Activated naive CD4-positive, alpha-beta T cell treated with anti-CD3 and anti-CD28 coated beads, Interleukin-2, amount 10 ng/mL, durations not matched to agents 7 days and 5 days (primary cell): ENCODE measurements at regions not wholly inside any gene's neighbourhood (a gene's known extent, or its start where the extent isn't known, plus 50 kb on each side); places are given as distances from the start of the nearest gene placed in this dataset.

Source experiments
- CTCF ChIA-PET: fragments of 350-600 bp; sonication (Branson Sonifier 250); formaldehyde crosslinking; loops from one replicate; lab custom pipeline; 2021; ENCODE audit warnings: antibody characterized with exemption; lab: Charles Lee
- DNase-seq: peaks from one replicate; pipeline ENCODE4 v3.0.0-alpha.2; 2020
- H3K27ac Mint-ChIP-seq: one replicate; pipeline ENCODE4 v1.8.0; 2021; ENCODE audit warnings: mild to moderate bottlenecking, moderate library complexity, mixed read lengths
- H3K27me3 Mint-ChIP-seq: one replicate; pipeline ENCODE4 v1.8.0; 2021; ENCODE audit warnings: mild to moderate bottlenecking, mixed read lengths
- H3K36me3 Mint-ChIP-seq: one replicate; pipeline ENCODE4 v1.8.0; 2021; ENCODE audit warnings: mixed read lengths
- H3K4me1 Mint-ChIP-seq: one replicate; pipeline ENCODE4 v1.8.0; 2021; ENCODE audit warnings: mixed read lengths
- H3K4me3 Mint-ChIP-seq: one replicate; pipeline ENCODE4 v1.8.0; 2021; ENCODE audit warnings: mild to moderate bottlenecking, moderate library complexity, mixed read lengths
- H3K9me3 Mint-ChIP-seq: one replicate; pipeline ENCODE4 v1.8.0; 2021; ENCODE audit warnings: mixed read lengths

DNA sequence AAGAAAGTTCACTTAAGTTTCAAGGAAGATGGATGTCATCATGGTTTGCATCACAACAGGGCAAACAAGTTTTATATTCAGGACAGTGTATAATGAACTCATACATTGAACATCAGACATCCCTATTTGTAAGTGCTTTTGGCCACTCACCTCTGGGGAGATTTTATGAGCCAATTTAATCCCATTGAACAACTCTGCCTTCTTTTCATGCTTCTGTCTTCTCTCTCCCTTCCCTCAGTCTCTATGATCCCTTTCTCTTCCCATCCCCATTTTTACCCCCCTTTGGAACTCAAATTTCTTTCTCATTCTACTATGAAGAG lies 234.3 kb upstream of the POU2AF2 start:
- no peak overlapping the region for H3K27ac Mint-ChIP-seq
- no peaks in the 10 kb centered on the region for H3K4me1 Mint-ChIP-seq
- no peak for DNase-seq
- CTCF ChIA-PET, result no interaction called here
- no peaks in the 10 kb centered on the region for H3K9me3 Mint-ChIP-seq
- no peak overlapping the region for H3K4me3 Mint-ChIP-seq
- no peaks in the 10 kb centered on the region for H3K36me3 Mint-ChIP-seq
- H3K27me3 Mint-ChIP-seq, result no peaks in the 10 kb centered on the region

DNA sequence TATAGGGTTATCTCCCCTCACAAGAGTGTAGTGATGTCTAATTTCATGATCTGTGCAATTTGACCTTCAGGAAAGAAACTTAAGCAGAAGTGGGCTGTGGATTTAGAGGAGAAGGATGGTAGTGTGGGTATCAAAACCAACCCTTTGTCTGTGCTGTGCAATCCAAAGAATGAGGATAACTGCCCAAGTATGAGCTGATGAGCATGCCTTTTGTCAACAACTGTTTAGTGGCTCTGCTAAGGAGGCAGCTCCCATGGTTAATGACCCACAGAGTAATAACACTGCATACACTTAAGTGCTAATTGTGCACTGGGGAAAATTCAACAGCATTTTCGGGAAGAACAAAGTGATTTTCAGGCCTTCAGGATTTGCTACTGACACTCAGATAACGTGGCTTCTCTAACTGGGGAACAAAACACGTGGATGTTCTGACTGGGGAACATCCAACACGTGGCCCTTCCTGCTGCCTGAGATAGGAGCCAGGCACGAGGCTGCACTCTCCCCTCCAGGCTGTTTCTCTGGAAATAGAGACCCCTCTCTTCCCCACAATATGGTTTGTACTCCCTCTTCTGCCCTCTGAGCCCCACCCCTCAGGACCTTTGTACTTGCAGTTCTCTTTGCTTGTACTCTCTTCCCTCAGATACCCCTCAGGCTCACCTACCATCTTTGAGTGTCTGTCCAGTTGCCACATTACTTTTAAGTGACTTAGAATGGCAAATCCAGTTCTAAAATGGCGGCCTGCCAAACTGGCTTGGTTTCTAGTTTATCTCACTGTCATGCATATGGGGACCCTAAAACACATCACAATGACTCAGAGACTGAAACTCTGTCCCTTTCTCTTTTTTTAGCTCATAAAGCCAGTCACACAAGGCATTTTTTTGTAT lies 234.9 kb upstream of the POU2AF2 start:
- Mint-ChIP-seq H3K27me3 (no peaks in the 10 kb centered on the region), H3K9me3 (no peaks in the 10 kb centered on the region), H3K4me1 (no peaks in the 10 kb centered on the region), H3K4me3 (no peak overlapping the region), H3K27ac (no peak overlapping the region), H3K36me3 (no peaks in the 10 kb centered on the region)
- no peak for DNase-seq
- CTCF ChIA-PET, result no interaction called here

DNA sequence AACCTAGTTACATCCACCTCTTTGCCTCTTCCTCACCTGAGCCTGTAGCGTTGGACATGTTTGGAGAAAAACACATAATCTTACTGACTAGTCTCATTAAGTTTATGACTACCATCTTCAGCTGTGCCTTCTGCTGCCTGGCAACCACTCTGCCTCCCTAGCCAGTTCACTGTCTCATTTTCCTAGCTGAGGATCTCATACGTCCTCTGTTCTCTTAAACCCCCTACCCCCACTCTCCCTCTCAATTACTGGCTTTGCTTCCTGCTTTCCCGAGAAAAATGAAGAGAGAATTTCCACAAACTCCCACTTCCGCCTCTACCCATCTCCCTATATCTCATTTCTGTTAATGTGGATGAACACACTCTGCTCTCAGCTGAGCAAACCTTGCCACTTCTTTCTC lies 239.3 kb upstream of the POU2AF2 start:
- Mint-ChIP-seq H3K4me3 (no peak overlapping the region), H3K36me3 (no peaks in the 10 kb centered on the region), H3K27ac (no peak overlapping the region), H3K27me3 (no peaks in the 10 kb centered on the region), H3K9me3 (no peaks in the 10 kb centered on the region), H3K4me1 (no peaks in the 10 kb centered on the region)
- DNase-seq, result no peak
- CTCF ChIA-PET, result no interaction called here

DNA sequence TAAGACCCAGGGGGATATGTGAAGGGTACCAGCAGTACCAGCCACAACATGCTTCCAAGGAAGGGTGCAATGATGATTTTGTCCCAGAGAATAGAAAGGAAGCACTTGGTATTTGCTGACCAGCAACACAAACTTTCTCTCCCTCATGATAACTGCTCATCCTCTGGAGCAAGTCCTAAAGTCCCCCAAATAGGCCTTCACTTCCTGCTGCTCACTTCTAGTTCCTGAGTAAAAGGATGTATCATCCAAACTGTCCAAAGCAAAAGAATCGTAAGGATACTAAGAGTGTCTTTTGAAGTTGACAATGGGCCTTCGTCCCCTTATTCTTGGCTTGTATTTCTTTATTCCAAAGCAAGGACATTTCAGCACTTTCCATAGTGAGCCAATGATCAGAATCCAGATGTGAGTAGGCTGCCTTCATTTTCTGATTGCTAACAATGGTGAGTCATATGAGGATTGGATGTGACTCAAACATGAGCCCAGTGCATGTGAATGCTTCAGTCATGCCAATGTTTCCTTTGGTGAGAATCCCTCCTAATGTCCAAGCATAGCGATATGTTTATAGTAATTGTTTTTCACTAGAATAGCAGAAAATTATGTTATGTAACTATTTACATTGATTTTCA lies 243.4 kb upstream of the POU2AF2 start:
- no peaks in the 10 kb centered on the region for H3K36me3 Mint-ChIP-seq
- H3K27ac Mint-ChIP-seq, result no peak overlapping the region
- no peak for DNase-seq

DNA sequence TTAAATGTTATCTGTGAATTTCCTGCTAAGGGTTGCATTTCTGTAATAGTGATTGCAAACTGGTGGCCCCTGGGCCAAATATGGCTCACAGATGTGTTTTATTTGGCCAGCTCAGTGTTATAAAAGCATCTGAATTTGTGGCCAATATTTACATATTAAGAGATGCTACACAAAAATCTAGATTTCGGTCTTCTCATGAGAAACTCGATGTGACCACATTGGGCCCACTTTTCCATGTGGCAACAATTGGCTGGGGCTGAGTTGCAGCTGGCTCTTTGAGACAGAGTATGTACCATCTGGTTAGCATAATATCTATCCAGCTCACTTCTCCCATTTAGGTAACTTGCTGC lies 244.5 kb upstream of the POU2AF2 start:
- H3K36me3 Mint-ChIP-seq, result no peaks in the 10 kb centered on the region
- H3K4me1 Mint-ChIP-seq, result no peaks in the 10 kb centered on the region
- H3K27ac Mint-ChIP-seq, result no peak overlapping the region
- no peak overlapping the region for H3K4me3 Mint-ChIP-seq
- CTCF ChIA-PET, result no interaction called here
- no peaks in the 10 kb centered on the region for H3K9me3 Mint-ChIP-seq
- no peaks in the 10 kb centered on the region for H3K27me3 Mint-ChIP-seq
- DNase-seq, result no peak

More for the DNA sequence above, 243.4 kb upstream of the POU2AF2 start:
- Mint-ChIP-seq H3K27me3 (no peaks in the 10 kb centered on the region), H3K4me1 (no peaks in the 10 kb centered on the region), H3K4me3 (no peak overlapping the region), H3K9me3 (no peaks in the 10 kb centered on the region)
- CTCF ChIA-PET, result no interaction called here

DNA sequence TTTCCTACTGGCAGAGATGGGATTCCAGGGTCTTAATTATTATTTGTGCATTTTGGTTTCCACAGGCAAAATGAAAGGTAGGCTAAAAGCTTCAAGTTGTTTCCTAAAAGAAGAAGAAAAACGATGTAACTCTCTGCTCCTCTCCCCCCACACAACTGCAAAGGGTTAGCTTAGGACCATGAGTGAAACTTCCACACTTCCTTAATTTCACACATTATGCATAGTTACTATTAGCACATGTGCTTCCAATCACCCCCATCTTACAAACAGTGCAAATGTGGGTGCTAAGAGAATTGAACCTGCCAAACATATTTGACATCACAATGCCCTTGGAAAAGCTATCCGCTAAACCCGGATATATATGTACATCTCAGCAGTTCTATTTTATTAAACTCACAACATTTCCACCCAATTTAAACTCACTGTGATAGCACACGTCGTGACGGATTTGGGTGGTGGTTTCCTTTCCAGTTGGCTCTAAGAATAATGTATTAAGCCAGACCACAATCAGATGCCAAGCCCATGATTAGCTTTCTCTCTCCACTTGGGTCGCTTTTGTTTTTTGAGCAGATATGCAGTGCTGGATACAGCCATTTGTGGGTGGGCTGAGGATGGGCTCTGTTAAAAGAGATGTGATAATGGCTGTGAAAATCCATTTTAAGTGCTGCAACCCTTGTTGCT lies 245.0 kb upstream of the POU2AF2 start:
- no peaks in the 10 kb centered on the region for H3K36me3 Mint-ChIP-seq
- no peaks in the 10 kb centered on the region for H3K9me3 Mint-ChIP-seq
- CTCF ChIA-PET, result no interaction called here
- no peaks in the 10 kb centered on the region for H3K27me3 Mint-ChIP-seq
- no peak overlapping the region for H3K27ac Mint-ChIP-seq
- DNase-seq, result no peak
- H3K4me1 Mint-ChIP-seq, result no peaks in the 10 kb centered on the region
- no peak overlapping the region for H3K4me3 Mint-ChIP-seq

DNA sequence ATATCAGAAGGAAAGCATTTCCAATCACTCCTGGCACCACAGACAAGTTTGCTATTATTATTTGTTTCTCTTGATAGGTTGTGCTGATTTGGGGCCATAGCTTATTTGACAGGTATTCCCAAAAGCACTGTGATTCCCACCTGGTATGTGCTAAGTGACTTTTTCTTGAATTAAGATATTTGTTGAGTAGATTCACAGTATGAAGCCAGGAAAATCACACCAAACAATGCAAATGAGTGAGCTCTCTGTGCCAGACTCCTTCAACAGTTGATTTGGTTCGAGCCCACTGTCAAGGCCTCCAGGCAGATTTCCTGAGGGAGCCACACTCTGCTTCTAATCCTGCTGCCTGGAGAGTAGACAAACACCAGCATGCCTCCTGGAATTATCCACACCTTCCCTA lies 253.0 kb upstream of the POU2AF2 start:
- H3K27ac Mint-ChIP-seq, result no peak overlapping the region
- no peak overlapping the region for H3K4me3 Mint-ChIP-seq
- no peaks in the 10 kb centered on the region for H3K36me3 Mint-ChIP-seq
- DNase-seq, result no peak
- no peaks in the 10 kb centered on the region for H3K4me1 Mint-ChIP-seq
- H3K9me3 Mint-ChIP-seq, result no peaks in the 10 kb centered on the region
- CTCF ChIA-PET, result no interaction called here
- no peaks in the 10 kb centered on the region for H3K27me3 Mint-ChIP-seq

- CTCF ChIA-PET, result no interaction called here
- Mint-ChIP-seq H3K4me3 (no peak overlapping the region), H3K36me3 (no peaks in the 10 kb centered on the region), H3K4me1 (no peaks in the 10 kb centered on the region), H3K9me3 (no peaks in the 10 kb centered on the region), H3K27ac (no peak overlapping the region), H3K27me3 (no peaks in the 10 kb centered on the region)
- DNase-seq, result no peak
Observed at GRCh38 chr11:110991661-110992355, 253.7 kb upstream of the POU2AF2 start.

GRCh38 chr11:110990311-110990710 lies 255.2 kb upstream of the POU2AF2 start:
- no peaks in the 10 kb centered on the region for H3K27me3 Mint-ChIP-seq
- H3K36me3 Mint-ChIP-seq, result no peaks in the 10 kb centered on the region
- CTCF ChIA-PET, result no interaction called here
- no peaks in the 10 kb centered on the region for H3K4me1 Mint-ChIP-seq
- no peak overlapping the region for H3K4me3 Mint-ChIP-seq
- DNase-seq, result no peak
- no peaks in the 10 kb centered on the region for H3K9me3 Mint-ChIP-seq
- no peak overlapping the region for H3K27ac Mint-ChIP-seq

DNA sequence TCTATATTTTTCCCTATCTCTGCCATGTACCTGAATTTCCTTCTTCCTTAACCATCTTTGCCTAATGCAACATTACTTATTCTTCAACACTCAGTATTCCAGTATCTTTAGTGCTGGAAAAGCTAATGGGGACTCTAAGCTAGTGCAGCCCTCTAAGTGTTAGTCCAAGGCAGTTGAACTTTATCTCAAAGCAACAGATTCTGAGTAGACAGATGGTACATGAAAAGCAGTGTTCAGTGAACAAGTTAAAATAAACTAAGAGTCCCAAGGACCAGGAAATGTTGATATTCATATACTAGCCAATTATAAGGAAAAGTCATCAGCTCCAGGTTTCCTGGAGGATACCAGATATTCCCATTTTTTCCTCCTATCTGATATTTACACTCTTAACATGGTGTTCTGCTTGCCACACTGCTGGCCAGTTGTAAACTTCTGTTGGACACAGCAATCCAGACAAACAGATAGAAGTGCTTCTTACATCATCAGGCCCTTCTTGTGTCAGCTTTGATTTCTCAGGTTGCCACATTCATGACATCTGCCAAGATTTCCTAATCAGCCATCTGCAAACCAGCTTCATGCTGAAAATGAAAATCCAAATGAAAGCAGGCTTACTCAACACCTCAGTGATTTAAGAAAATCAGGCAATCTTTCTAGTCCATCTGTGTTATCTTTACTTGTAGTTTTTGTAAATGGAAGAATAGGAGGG lies 255.9 kb upstream of the POU2AF2 start:
- Mint-ChIP-seq H3K4me3 (no peak overlapping the region), H3K36me3 (no peaks in the 10 kb centered on the region), H3K9me3 (no peaks in the 10 kb centered on the region), H3K4me1 (no peaks in the 10 kb centered on the region), H3K27ac (no peak overlapping the region), H3K27me3 (no peaks in the 10 kb centered on the region)
- no peak for DNase-seq
- CTCF ChIA-PET, result no interaction called here

DNA sequence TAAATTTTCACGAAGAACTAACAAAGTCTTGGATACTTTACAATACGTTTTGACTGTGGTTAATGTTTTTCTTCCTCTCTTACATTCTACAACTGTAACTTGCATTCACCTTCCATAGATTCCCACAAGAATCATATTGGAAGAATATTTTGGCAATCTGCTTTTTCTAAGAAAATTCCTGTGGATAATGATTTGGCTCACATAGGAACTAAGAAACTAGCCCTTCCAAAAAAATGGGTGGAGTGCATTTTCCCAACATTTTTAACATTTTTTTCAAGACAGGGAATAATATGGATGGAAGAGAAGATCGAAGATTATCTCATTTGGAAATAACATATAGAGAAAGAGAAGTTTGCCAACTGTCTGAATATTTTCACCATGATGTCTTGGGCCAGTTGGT lies 256.9 kb upstream of the POU2AF2 start:
- H3K4me3 Mint-ChIP-seq, result no peak overlapping the region
- no peaks in the 10 kb centered on the region for H3K9me3 Mint-ChIP-seq
- H3K27me3 Mint-ChIP-seq, result no peaks in the 10 kb centered on the region
- CTCF ChIA-PET, result no interaction called here
- no peak for DNase-seq
- H3K4me1 Mint-ChIP-seq, result no peaks in the 10 kb centered on the region
- no peaks in the 10 kb centered on the region for H3K36me3 Mint-ChIP-seq
- no peak overlapping the region for H3K27ac Mint-ChIP-seq

DNA sequence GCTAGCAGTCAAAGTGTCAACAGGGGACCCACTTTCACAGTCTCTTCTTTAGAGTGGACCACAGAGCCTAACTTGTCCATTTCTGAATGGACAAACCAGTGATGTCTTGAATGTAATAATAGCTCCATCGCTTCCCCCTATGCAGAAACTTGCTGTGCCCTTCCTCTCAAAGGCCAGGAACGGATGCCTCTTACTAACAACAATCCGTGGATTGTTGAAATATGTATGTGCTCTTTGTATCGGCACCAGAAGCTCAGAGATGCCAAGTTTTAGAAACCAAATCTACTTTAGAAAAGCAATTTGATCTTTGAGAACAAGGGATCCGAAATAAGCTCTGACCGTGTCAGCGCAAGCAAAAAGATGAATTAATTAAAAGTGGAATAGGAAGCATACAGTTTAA lies 259.5 kb upstream of the POU2AF2 start:
- Mint-ChIP-seq H3K27me3 (no peaks in the 10 kb centered on the region), H3K9me3 (no peaks in the 10 kb centered on the region), H3K36me3 (no peaks in the 10 kb centered on the region), H3K4me1 (no peaks in the 10 kb centered on the region), H3K4me3 (no peak overlapping the region), H3K27ac (no peak overlapping the region)
- CTCF ChIA-PET, result no interaction called here
- no peak for DNase-seq

DNA sequence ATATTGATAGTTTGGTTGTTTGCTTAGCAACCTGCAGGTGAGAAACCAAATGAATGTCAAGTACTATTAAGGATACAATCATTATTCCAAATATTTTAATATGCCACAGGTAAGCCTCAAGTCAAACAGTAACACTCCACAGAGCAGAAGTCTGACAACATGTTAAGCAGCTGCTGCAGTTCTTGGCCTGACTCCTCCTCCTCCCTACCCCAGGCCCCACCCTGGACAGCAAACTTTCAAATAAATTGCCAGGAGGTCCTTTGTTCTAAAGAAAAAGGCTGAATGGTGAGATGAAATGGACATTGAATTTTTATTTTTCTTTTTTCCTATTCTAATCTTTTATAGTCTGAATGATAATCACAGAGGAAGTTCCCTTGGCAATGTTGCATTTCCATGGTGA lies 260.0 kb upstream of the POU2AF2 start:
- no peaks in the 10 kb centered on the region for H3K27me3 Mint-ChIP-seq
- DNase-seq, result no peak
- H3K27ac Mint-ChIP-seq, result no peak overlapping the region
- H3K4me1 Mint-ChIP-seq, result no peaks in the 10 kb centered on the region
- CTCF ChIA-PET, result no interaction called here
- H3K36me3 Mint-ChIP-seq, result no peaks in the 10 kb centered on the region
- no peak overlapping the region for H3K4me3 Mint-ChIP-seq
- H3K9me3 Mint-ChIP-seq, result no peaks in the 10 kb centered on the region

DNA sequence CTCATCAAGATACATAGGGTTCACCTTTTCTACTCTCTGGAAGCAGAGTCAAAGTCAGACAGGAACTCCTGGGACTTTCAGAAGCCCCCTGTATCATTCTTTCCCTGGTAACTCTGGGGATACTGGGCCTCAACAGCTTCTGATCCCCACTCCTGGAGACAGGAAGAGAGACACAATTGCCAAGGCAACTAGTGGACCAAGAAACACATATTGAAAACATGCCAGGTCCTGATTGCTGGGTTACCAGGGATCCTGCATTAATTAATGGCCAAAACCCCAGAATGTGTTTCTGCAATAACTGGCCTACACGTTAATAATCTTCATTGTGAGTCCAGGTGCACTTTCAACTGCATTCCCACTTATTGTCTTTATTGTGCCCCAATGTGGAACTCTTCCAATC lies 260.8 kb upstream of the POU2AF2 start:
- Mint-ChIP-seq H3K27me3 (no peaks in the 10 kb centered on the region), H3K27ac (no peak overlapping the region), H3K36me3 (no peaks in the 10 kb centered on the region), H3K4me1 (no peaks in the 10 kb centered on the region), H3K9me3 (no peaks in the 10 kb centered on the region), H3K4me3 (no peak overlapping the region)
- DNase-seq, result no peak
- CTCF ChIA-PET, result no interaction called here
